ENCODE measurements at regions not wholly inside any gene's neighbourhood (a gene's known extent, or its start where the extent isn't known, plus 50 kb on each side); places are given as distances from the start of the nearest gene placed in this dataset.

DNA sequence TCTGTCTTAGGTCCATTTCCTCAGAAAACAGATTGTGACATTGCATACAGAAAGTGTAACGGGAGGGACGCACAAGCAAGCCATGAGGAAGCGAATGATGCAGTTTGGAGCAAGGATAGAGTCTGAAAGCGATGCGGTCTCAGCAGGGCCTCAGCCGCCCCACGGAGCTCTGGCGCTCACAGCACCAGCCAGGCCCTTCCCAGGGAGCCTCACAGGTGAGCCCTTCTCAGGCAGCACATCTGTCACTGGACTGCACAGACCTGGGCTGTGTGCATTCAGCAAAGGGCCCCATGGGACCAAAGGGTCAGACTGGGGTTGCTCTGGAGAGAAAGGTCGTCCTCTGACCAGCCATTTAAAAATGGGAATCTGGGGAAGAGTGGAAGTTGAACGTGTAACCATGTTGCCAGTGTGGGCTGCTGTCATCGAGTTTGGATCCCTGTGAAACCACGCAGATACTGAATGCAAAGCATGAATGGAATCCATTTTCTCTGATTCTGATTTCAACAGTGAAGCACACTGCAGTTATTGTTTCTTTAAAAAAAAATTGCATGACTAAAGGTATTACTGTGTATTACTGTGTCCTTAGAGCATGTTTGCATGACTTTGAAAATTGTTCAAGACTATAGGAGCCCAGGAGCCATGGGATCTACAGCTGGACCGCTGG lies 350.0 kb upstream of the AKR1E2 start:
- DNase-seq: no peak

- no peak for DNase-seq
Observed at GRCh38 chr10:4474829-4475228, 351.2 kb upstream of the AKR1E2 start.

DNA sequence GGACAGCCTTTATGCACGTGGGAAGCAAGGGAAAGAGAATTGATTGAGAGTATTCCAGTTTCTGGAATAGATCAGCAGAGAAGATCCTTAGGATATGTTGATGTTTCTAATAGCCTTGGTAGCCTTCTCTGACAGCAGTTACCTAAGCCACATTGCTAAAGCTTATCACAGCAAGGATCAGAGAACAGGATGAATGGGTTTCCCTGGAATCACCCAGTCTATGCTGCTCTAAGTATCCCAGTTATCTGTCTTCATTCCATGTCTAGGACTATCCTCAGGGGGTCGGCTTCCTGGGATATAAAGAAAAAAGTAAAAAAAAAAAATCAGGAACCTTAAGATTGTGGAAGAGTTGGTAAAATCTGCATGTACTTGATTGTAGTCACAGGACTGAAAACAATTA lies 352.0 kb upstream of the AKR1E2 start:
- no peak for DNase-seq

DNA sequence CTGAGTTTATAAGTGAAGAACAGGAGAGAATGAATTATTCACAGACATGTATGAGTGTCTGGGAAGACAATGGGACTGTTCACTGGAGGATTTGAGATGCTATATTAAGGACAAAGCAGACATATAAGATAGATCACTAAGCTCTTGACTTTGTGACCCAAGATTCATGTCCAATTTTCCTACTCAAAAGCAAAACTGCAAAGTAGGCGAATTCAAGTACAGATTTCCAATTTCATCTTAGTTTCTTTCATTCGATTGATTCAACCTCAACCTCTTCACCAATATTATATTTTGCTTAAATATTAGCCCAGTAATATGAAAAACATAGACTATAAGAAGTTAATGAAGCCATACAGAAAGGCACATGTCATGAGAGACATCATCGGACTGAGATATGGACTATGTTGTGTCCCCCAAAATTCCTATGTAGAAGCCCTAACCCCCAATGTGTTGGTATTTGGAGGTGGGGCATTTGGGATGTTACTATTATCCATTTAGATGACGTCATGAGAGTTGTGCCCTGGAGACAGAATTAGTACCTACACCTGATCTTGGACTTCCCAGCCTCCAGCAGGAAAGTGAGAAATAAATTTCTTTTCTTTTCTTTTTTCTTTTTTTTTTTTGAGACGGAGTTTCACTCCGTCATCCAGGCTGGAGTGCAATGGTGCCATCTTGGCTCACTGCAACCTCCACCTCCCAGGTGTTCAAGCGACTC lies 353.7 kb upstream of the AKR1E2 start:
- DNase-seq: no peak

DNA sequence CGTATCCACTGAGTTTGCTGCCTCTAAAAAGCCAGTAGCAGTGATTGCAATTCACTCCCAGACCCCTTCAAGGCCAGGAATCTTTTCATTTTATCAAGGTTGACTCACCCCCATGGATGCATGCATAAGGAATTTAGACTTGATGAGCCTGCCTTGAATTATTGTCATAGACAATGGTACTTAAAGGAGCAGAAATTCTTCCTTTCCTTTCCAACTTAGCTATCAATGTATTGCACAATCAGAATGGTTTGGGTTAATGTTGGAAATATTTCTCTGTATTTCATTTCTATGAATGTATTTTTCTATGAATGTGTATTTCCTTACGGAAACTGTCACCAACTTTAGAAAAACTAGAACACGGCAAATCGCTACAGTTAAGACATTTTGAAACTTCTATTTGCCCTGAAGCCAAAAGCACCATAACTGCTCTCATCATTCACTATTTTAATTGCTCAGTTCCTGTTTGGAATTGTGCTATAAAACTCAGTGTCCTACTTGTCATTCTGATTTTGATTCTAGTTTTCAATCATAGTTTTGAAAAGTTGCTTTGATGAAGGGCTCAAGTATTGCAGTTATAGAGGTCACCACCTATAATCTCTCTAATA lies 355.7 kb upstream of the AKR1E2 start:
- DNase-seq: no peak

GRCh38 chr10:4467481-4467880 lies 358.5 kb upstream of the AKR1E2 start:
- DNase-seq: no peak

- no peak for DNase-seq
Observed at GRCh38 chr10:4460267-4460666, 365.7 kb upstream of the AKR1E2 start.

GRCh38 chr10:4459531-4459930 lies 366.5 kb upstream of the AKR1E2 start:
- no peak for DNase-seq

DNA sequence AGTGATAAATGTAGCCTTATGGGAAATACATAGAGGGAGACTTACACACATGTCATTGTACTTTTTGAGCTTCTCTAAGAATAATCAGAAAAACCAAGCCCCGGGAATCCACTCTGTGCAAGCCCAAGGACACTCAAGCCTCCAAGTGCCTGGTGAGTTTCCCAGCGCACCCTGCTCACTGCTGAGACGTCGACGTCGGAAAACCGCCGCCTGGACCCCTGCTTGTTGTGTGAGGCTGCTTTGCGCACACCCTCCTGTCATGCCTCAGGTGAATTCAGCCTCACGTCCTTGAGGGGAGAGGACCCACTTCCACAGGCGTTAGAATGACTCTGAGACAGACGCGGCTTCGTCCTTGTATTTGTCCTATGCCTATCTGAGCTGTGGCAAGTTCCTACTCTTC lies 368.4 kb upstream of the AKR1E2 start:
- DNase-seq: no peak

DNA sequence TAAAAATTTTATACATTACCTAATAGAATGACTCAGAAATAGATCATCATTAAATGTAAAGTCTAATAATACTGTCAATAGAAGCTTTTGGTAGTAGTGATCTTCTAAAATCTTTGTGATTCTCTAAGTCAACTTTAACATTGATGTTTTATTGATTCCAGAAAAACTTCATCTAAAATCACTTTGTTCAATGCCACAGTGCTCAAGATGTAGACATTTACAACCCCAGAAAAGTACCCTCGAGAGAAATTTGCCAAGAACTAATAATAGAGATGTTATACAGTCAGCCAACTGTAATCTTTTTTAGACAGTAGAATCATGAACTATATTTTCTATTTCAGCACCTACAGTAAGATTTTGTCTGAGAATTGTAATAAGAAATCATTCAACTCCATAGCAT lies 369.2 kb upstream of the AKR1E2 start:
- DNase-seq: no peak

DNA sequence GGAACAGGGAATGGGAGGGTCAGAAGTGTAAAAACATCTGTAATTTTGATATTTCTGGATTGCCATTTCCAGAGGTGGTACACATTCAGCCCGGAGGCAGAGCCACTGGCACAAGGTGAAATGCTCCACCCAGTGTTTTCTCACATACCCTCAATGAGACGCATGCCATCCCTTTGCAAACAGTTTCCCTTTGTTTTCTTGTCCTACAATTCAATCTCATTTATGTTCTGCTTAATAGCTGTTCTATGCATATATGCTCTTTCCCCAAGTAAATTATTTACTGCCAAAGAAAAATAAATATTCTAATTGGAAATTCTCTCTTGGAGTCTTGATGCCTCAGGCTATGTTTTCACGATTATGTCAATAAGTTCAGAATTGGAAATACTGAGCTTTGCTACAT lies 369.7 kb upstream of the AKR1E2 start:
- no peak for DNase-seq

GRCh38 chr10:4453950-4454349 lies 372.1 kb upstream of the AKR1E2 start:
- no peak for DNase-seq

DNA sequence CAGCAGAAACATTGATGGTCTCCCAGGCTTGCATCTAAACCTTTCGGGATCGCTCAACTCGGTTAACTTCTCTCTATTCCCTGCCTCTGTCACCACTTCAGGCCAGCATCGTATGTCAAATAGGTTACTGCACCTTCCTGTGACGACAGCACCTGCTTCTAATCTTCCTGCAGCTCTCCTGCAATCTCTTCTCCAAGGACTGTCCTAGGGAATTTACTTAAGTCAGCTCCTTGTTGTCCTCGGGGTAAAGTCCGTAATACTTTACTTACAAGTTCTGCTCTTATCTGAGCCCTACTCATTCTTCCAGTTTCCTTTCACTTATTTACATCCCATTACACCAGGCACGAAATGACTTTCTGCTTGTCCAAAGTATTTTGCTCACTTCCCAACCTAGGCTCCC lies 372.7 kb upstream of the AKR1E2 start:
- DNase-seq: no peak

GRCh38 chr10:4450981-4451908 lies 374.8 kb upstream of the AKR1E2 start:
- no peak for DNase-seq

GRCh38 chr10:4450169-4450568 lies 375.8 kb upstream of the AKR1E2 start:
- DNase-seq: no peak

DNA sequence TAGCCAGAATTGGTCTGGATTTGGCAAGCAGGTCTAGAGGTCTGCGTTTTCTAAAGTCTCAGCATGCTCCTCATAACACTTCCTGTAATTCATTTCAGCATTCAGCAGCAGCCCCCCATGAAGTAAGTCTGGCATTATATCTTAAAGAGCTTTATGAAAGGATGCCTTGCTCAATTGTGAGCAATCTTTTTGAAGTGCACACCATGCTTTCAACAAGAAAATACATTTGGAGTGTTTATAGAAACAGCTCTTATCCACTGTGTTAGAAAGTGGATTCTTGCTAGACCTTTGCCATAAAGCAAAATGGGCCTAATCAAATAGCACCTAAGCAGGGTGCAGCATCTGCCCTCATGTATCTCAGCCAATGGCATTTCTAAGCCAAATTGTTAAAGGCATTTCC lies 378.0 kb upstream of the AKR1E2 start:
- DNase-seq: no peak

- no peak for DNase-seq
Observed at GRCh38 chr10:4443419-4443818, 382.6 kb upstream of the AKR1E2 start.

DNA sequence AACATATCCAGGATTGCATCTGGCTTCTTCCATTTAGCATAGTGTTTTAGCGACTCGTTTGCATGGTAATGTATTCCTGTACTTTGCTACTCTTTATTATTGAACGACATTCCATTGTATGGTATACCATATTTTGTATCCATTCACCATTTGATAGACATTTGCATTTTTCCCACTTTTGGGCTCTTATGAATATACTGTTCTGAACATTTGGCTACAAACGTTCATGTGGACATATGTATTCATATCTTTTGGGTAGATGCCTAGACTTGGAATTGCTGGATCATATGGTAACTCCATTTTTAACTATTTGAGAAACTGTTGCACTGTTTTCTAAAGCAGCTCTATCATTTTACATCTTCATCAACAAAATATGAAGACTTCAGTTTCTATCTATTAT lies 383.7 kb upstream of the AKR1E2 start:
- DNase-seq: no peak

DNA sequence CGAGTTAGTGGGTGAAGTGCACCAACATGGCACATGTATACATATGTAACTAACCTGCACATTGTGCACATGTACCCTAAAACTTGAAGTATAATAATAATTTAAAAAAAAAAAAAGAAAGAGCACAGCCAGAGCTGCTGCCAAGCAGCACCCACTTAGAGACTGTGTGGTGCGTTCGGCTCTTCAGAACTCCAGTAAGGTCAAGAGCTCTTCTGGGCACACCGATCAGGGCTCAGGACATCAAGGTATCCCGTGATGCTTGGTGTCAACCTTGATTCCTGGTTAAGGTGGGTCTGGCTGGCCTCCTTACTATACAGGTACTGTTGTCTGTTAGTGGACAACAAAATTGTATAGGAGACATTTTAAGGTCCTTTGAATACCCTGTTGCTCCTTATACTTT lies 385.7 kb upstream of the AKR1E2 start:
- DNase-seq: no peak

GRCh38 chr10:4437791-4438190 lies 388.2 kb upstream of the AKR1E2 start:
- DNase-seq: no peak

DNA sequence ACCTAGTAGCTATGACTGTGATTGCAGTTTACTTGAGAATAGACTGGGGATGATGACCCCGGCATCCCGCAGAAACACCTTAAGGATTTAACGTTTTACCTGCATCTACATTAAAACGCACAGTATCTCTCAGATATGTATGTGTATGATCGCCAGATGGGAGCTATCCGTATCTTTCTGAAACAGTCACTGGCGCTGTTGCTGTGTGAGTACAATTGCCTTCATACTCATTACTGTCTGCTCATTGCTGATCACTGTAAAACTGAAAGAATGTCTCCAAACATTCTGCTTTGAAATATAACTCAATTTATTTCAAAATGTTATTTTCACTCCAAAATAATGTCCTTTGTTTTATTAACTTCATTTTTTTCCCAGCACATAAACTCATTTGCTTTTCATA lies 388.9 kb upstream of the AKR1E2 start:
- no peak for DNase-seq

- DNase-seq: no peak
Observed at GRCh38 chr10:4436103-4436502, 389.9 kb upstream of the AKR1E2 start.

DNA sequence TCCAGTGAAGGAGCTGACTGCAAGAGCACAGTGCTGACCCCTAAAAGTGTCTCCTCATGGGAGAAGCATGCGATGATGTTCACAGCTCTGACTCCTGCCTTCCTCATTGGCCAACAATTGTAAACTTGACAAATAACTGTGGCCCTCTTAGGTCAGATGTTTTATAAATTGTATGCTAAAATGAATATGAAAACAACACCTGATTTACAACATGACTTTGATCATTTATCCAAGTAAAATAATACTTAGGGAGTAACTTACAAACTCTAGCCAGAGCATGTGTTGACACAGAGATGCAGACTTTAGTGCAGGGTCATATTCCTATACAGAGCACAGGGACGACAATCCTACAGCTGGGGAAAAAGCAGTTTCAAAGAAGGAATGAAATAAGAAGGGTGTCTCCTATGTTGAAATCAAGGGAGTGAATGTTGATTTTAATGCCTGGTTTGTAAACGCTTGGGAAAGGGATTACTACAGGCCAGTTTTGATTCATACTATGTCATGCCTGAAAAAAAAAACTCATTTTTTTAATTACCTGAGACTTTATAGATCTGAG lies 391.4 kb upstream of the AKR1E2 start:
- DNase-seq: no peak
